ENCODE measurements at regions not wholly inside any gene's neighbourhood (a gene's known extent, or its start where the extent isn't known, plus 50 kb on each side); places are given as distances from the start of the nearest gene placed in this dataset.

DNA sequence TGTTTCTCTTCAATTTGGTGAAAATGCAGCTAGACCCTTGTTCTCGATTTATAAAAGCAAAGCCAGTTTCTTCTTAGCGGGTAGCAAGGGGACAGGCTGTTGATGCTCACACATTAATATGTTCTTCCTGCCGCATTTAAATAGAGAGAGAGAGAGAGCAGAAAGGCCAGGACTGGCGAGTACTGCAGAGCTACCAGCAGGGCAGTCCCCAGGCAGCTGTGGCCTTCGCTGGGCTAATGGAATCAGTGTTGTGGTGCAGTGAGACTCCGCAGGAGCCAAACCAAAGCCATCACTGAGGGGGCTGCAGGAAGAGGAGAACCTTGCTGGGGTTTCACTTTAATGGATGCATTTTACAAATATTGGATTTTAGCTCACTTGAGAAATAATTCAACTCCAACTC lies 223.6 kb downstream of the ACTR3 start:
- TF ChIP-seq CTCF (IDR thresholded peaks at IDR 0.05) = no peak
- TF ChIP-seq POLR2A (IDR thresholded peaks at IDR 0.05) = no peak

Measured in body of pancreas (tissue), 4 donors.